GM12873 (cell line): ENCODE measurements at regions not wholly inside any gene's neighbourhood (a gene's known extent, or its start where the extent isn't known, plus 50 kb on each side); places are given as distances from the start of the nearest gene placed in this dataset.

ENCODE experiments used
- CTCF ChIP-seq: IDR thresholded peaks from 2 replicates; pipeline ENCODE4 v1.5.1; 2012; ENCODE audit warnings: low read depth, mild to moderate bottlenecking, moderate library complexity, low read length, control low read depth; ENCODE audit not compliant: insufficient read depth; ENCODE audit errors: missing control alignments

DNA sequence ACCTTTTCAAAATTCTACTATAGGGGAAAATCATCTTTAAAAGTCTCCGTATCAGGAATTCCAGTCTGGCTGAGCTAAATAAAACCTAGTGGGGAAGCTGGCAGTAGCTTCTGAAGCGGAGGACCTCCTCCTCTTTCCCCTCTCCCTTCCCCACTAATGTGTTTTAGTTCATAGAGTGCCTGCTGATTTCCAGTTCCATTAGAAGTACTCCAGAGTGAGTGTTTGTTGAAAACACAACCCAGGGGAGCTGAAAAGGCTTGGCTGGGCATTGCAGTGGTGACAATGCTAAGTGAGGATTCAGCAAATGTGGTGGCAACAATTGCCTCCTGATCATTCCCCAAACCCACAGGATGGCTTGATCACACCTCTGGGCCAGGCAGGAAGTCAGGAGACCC lies 144.2 kb upstream of the FRMD6 start:
- no peak for TF ChIP-seq CTCF

DNA sequence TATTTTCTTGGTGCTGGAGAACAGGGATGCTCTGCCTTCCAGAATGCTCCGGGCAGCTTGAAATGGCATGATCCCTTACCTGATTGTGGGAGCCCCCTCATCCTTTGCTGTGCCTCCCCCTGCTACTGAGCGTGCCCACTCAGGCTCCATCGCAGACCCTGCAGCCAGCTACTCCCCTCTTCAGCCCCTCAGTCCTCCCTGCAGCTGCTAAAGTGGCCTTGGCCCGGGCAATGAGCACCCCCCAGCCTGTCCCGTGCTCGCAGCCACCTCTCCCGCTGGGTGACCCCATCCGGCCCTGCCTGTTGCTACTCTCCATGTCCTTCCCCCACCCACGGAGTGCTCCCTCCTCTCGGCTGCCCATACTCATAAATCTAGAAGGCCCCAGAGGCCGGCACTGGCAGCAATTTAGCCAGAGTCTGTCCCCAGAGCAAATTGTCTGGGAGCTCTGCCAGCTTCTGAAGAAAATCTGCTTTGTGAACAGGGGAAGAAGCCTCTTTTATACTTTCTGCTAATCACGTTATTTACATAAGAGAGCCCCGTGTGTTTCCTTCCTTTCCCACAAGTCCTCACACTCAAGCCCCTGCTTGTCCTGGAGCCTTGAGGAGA lies 143.7 kb upstream of the FRMD6 start:
- no peak for TF ChIP-seq CTCF

- no peak for TF ChIP-seq CTCF
These were observed 140.4 kb upstream of the FRMD6 start for GRCh38 chr14:51511265-51511664.

- TF ChIP-seq CTCF, result no peak
These were observed 139.4 kb upstream of the FRMD6 start for GRCh38 chr14:51512316-51512715.

DNA sequence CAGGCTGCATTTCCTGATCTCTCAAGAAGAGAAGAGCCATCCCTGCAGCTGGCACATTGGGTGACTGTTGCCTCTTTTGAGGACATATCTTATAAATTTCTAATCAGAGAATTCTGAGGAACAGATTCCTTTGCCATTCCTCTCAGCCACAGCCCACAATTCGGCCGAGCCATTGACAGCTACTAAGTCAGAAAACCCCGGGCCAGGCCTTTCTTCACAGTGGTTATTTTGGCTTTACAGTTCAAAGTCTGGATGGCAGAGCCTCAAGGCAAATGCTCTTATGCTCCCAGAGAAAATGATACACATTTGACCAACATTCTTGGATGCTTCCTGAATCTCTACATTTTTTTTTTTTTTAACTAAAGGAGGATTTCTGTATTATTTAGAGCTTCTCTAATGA lies 138.4 kb upstream of the FRMD6 start:
- TF ChIP-seq CTCF, result no peak

DNA sequence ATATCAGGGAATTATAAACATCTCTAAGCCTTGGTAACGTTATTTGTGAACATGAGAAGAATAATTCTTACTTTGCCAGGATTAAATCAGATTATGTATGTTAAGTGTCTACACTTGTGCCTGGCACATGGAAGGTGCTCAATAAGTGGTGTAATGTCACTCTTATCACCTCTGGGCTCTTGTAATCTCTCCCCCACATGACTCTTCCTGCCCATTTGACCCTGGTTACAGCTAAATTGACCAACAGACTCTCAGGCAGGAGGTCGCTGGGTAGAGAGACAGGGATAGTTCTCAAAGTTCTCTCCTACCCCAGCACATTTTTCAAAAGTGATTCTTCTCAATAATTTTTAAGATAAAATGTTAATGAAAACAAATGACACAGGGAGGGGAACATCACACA lies 137.8 kb upstream of the FRMD6 start:
- TF ChIP-seq CTCF, result no peak

DNA sequence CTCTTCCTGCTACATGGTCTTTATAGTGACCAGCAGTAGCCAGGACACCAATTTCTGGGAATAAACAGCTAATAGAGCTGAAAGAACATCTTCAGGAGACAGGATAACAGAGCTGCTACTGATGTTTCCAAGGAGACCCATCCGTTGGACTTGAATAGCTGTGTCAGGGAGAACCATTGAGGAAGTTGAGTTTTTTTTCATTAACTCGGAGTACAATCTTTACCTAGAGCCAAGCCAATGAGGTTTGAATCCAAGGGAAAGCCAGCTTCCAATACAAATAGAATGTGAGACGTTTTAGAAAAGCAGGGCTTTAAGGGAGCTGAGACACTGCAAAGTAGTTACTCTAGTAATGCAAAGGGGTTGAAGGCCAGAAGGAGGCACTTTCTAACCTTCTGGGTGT lies 136.1 kb upstream of the FRMD6 start:
- no peak for TF ChIP-seq CTCF
